ENCODE measurements at regions not wholly inside any gene's neighbourhood (a gene's known extent, or its start where the extent isn't known, plus 50 kb on each side); places are given as distances from the start of the nearest gene placed in this dataset.
"Not testable (repeated sequence)": the region's sequence is repeated elsewhere in the genome, so short reads cannot be mapped to it uniquely, and the experiment has no call there.

- no peak for DNase-seq (ENCODE audit: low read depth, low spot score)
Observed at GRCh38 chr10:37576154-37576553, 281.3 kb downstream of the ZNF248 start.

DNA sequence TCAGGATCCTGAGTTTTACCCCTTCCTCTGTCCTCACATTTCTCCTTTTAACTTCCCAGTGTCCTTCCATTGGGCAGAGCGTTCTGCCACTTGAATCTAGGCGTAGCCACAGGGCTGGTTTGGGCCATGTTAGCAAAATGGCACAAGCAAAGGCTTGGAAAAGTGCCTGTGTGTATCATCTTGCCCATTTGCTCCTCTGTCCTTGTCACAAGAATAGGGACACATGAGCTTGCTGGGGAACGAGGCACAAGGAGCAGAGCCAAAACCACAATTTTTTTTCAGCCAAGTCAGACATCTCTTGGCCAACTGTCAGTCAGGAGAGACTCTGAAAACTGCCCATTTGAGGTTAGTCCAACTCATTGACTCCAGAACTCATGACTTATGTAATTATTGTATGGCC is 285.2 kb downstream of the ZNF248 start:
- no peak for DNase-seq (ENCODE audit: low read depth, low spot score)

GRCh38 chr10:37566332-37566731 is 291.1 kb downstream of the ZNF248 start:
- no peak for DNase-seq (ENCODE audit: low read depth, low spot score)

DNA sequence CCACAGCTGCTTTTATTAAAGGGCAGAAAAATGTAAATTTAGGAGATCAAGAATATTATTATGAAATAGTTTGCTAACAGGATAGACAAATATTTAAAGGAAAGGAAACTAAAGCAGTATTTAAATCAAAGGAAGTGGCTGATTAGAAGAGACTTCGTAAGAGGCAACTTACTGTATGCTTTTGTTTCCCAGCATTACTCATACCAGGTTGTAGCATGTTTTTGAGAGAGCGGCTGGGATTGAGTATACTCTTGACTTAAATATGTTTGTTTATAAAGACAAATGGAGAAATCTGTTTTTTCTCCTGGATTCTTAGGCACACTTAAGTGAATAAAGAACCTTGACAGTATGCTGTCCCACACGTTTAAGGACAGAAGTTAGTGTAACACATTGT is 293.7 kb downstream of the ZNF248 start:
- DNase-seq (ENCODE audit: low read depth, low spot score): no peak

DNA sequence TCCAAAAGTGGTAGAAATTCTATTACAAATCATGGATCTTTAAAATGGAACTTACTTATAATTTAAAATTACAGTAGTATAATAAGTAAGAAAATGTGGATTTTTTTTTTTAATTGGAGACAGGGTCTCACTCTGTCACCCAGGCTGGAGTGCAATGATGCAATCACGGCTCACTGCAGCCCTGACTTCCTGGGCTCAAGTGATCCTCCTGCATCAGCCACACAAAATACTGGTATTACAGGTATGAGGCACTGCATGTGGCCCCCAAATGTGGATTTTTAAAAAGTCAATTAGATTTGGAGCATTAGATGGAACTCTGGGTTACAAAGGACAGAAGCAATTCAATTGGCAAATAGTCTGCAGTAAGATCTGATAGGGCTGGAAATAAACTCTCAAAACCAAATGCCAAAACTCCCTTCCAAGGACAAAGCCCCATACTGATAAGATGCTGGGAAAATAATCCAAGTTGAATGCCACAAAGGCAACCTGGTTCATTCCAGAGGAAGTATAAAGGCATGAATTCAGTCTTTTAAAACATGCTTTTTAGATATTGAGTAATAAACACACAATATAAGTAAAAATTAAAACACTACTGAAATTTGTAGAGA is 294.2 kb downstream of the ZNF248 start:
- no peak for DNase-seq (ENCODE audit: low read depth, low spot score)

GRCh38 chr10:37552881-37553280 is 304.5 kb downstream of the ZNF248 start:
- no peak for DNase-seq (ENCODE audit: low read depth, low spot score)

DNA sequence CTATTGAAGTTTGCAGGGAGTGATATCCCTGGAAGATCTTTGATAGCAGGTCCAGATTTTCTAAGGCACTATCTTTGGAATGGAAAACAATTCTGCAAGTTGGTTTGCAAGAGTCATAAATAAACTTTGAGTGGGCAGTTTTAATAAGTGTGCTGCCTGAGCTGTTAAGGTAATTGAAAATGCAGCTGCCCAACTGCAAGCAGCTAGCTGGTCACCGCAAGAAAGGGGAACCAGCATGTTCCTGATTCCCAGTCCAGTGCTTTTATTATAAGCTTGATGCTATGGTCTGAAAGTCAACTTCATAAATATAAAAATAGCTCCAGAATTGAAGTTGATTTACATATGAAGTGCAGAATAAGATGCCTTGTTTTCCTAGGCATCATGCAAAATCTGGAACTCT is 308.4 kb downstream of the ZNF248 start:
- DNase-seq (ENCODE audit: low read depth, low spot score): no peak

GRCh38 chr10:37535459-37536246 is 321.8 kb downstream of the ZNF248 start:
- peak; percentile 86 for DNase-seq (ENCODE audit: low read depth, low spot score)

DNA sequence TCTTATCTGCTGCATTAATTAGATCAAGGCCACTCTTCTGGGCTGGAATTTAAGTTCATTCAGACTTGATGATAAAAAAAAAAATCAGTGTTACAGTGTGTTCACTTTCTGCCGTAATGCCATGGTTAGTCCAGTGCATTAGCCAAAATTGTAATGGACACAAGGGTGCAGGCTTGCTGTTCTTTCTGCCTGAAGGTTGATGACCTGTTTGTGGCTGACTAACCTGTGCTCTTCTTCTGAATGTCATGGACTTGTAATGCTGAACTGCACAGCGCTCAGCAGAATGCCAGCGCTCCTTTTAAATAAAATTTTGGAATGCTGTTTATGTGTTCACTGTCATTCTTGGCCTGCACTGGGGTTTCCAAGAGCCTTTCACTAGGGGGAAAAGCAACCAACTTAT is 323.2 kb downstream of the ZNF248 start:
- DNase-seq (ENCODE audit: low read depth, low spot score): no peak

- not testable (repeated sequence) for DNase-seq (ENCODE audit: low read depth, low spot score)
Observed at GRCh38 chr10:37525410-37525809, 332.0 kb downstream of the ZNF248 start.

GRCh38 chr10:37520488-37520887 is 336.9 kb downstream of the ZNF248 start:
- no peak for DNase-seq (ENCODE audit: low read depth, low spot score)

GRCh38 chr10:37510520-37510919 is 346.9 kb downstream of the ZNF248 start:
- DNase-seq (ENCODE audit: low read depth, low spot score): not testable (repeated sequence)

GRCh38 chr10:37496061-37496460 is 361.3 kb downstream of the ZNF248 start:
- no peak for DNase-seq (ENCODE audit: low read depth, low spot score)

- DNase-seq (ENCODE audit: low read depth, low spot score): peak; percentile 7
Observed at GRCh38 chr10:37495415-37495814, 362.0 kb downstream of the ZNF248 start.

GRCh38 chr10:37493185-37493796 is 364.1 kb downstream of the ZNF248 start:
- DNase-seq (ENCODE audit: low read depth, low spot score): not testable (repeated sequence)

- DNase-seq (ENCODE audit: low read depth, low spot score): no peak
Observed at GRCh38 chr10:37490266-37490665, 364.9 kb downstream of the ANKRD30A start.

- DNase-seq (ENCODE audit: low read depth, low spot score): no peak
Observed at GRCh38 chr10:37489658-37490003, 364.2 kb downstream of the ANKRD30A start.

GRCh38 chr10:37488792-37489657 is 363.6 kb downstream of the ANKRD30A start:
- DNase-seq (ENCODE audit: low read depth, low spot score): no peak

DNA sequence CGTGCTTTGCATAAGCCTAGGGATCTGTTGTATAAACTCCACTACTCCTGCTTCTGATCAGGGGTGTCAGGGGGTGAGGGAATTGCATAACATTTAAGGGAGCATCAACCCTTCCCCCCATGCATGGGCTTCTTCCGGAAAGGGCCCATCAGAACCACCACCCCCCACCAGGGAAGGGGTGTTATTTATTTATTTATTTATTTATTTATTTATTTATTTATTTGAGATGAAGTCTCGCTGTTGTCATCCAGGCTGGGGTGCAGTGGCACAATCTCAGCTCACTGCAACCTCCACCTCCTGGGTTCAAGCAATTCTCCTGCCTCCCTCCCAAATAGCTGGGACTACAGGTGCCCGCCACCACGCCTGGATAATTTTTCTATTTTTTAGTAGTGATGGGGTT is 355.2 kb downstream of the ANKRD30A start:
- DNase-seq (ENCODE audit: low read depth, low spot score): not testable (repeated sequence)

GRCh38 chr10:37479469-37479868 is 354.1 kb downstream of the ANKRD30A start:
- no peak for DNase-seq (ENCODE audit: low read depth, low spot score)

DNA sequence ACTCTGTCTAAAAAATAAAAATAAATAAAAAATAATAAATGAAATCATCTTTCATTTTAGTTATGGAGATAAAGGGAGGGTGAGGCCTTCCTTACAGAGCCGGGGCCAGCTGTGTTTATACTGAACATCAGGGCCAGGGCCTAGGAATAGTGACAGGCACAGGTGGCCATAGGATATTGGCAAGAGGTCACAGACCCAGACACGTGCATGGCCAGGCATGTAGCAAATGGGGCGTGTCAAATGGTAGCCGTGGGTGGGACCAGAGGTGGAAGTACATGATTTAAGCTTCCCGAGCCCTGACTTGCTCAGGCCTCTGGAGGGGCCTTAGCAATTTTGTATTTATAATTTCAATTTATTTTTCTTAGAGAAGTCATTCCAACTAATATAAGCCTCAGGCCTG is 353.0 kb downstream of the ANKRD30A start:
- no peak for DNase-seq (ENCODE audit: low read depth, low spot score)

DNA sequence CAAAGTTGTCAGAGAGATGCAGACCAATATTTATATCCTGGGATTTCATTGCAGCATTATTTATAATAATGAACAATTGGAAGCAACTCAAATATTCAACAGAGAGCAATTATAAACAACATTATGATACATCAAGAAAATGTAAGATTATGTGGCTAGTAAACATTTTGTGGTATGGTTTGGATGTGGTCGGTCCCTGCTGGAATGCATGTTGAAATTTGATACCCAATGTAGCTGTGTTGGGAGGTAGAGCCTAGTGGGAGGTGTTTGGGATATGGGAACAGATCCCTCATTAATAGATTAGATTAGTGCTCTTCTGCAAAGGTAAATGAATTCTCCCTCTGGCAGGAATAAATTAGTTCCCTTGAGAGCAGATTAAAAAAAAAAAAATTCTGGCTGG is 350.9 kb downstream of the ANKRD30A start:
- DNase-seq (ENCODE audit: low read depth, low spot score): no peak

Measured in iPS DF 19.7 (cell line).